ENCODE measurements at regions not wholly inside any gene's neighbourhood (a gene's known extent, or its start where the extent isn't known, plus 50 kb on each side); places are given as distances from the start of the nearest gene placed in this dataset.

- DNase-seq (ENCODE audit: insufficient read length, low spot score) (no peak), FAIRE-seq (no peak)
- TF ChIP-seq CTCF (IDR thresholded peaks at IDR 0.05; ENCODE audit: insufficient read depth, missing control alignments), result no peak
Observed at GRCh38 chr1:232137066-232137465, 492.9 kb downstream of the SIPA1L2 start.

- FAIRE-seq (no peak), DNase-seq (ENCODE audit: insufficient read length, low spot score) (no peak)
- no peak for TF ChIP-seq CTCF (IDR thresholded peaks at IDR 0.05; ENCODE audit: insufficient read depth, missing control alignments)
Observed at GRCh38 chr1:232136136-232136535, 493.8 kb downstream of the SIPA1L2 start.

GRCh38 chr1:232134365-232134764 is 495.6 kb downstream of the SIPA1L2 start:
- DNase-seq (ENCODE audit: insufficient read length, low spot score) (no peak), FAIRE-seq (no peak)
- no peak for TF ChIP-seq CTCF (IDR thresholded peaks at IDR 0.05; ENCODE audit: insufficient read depth, missing control alignments)

GRCh38 chr1:232132572-232132971 is 497.4 kb downstream of the SIPA1L2 start:
- no peak for TF ChIP-seq CTCF (IDR thresholded peaks at IDR 0.05; ENCODE audit: insufficient read depth, missing control alignments)
- FAIRE-seq (no peak), DNase-seq (ENCODE audit: insufficient read length, low spot score) (no peak)

GRCh38 chr1:232131715-232132391 is 498.1 kb downstream of the SIPA1L2 start:
- DNase-seq (ENCODE audit: insufficient read length, low spot score), result no peak
- no peak for FAIRE-seq

GRCh38 chr1:232130815-232131480 is 499.0 kb downstream of the SIPA1L2 start:
- no peak for TF ChIP-seq CTCF (IDR thresholded peaks at IDR 0.05; ENCODE audit: insufficient read depth, missing control alignments)
- FAIRE-seq (no peak), DNase-seq (ENCODE audit: insufficient read length, low spot score) (no peak)

More at GRCh38 chr1:232131715-232132391, 498.1 kb downstream of the SIPA1L2 start:
- no peak for TF ChIP-seq CTCF (IDR thresholded peaks at IDR 0.05; ENCODE audit: insufficient read depth, missing control alignments)

GRCh38 chr1:232127190-232127589 is 500.6 kb downstream of the DISC1 start:
- DNase-seq (ENCODE audit: insufficient read length, low spot score) (no peak), FAIRE-seq (no peak)
- TF ChIP-seq CTCF (IDR thresholded peaks at IDR 0.05; ENCODE audit: insufficient read depth, missing control alignments), result no peak

Measured in D721Med (cell line).